Heart right ventricle (tissue), 16 donors: ENCODE measurements at regions not wholly inside any gene's neighbourhood (a gene's known extent, or its start where the extent isn't known, plus 50 kb on each side); places are given as distances from the start of the nearest gene placed in this dataset.

ENCODE experiments used
- ATAC-seq, 8 donors: fragments of 200-7000 bp; cut with Tn5 transposase; one replicate each; pipeline ENCODE4 v1.9.1; 2020; ENCODE audit warnings: mild to moderate bottlenecking in 8 of 8, moderate library complexity in 8 of 8, moderate number of reproducible peaks in 1 of 8
- DNase-seq, 2 donors: peaks; one replicate each; pipeline ENCODE4 v3.0.0-alpha.2; 2020
- H3K27ac ChIP-seq, 10 donors: fragments of 200-600 bp; sonication (generic) in 2 of 10; one replicate each; pipeline versions ENCODE4 v1.5.0 to v1.8.0; 2020 to 2022; ENCODE audit warnings: mild to moderate bottlenecking in 3 of 10
- H3K27me3 ChIP-seq, 7 donors: fragments of 200-600 bp; one replicate each; pipeline ENCODE4 v1.8.0; 2021 to 2022; ENCODE audit warnings: mild to moderate bottlenecking in 2 of 7
- H3K36me3 ChIP-seq, 9 donors: fragments of 200-600 bp; sonication (generic) in 1 of 9; one replicate each; pipeline versions ENCODE4 v1.5.0 to v1.8.0; 2020 to 2022; ENCODE audit warnings: mild to moderate bottlenecking in 2 of 9
- H3K4me1 ChIP-seq, 9 donors: fragments of 200-600 bp; sonication (generic) in 1 of 9; one replicate each; pipeline versions ENCODE4 v1.5.0 to v1.8.0; 2020 to 2022; ENCODE audit warnings: mild to moderate bottlenecking in 4 of 9
- H3K4me3 ChIP-seq, 10 donors: fragments of 200-600 bp; sonication (generic) in 2 of 10; one replicate each; pipeline versions ENCODE4 v1.5.0 to v1.8.0; 2020 to 2022; ENCODE audit warnings: mild to moderate bottlenecking in 7 of 10, moderate library complexity in 2 of 10
- H3K9me3 ChIP-seq, 11 donors: fragments of 200-600 bp in 10 of 11; sonication (generic) in 2 of 11; one replicate each; pipeline versions ENCODE4 v1.5.0 to v1.8.0; 2013 to 2022; ENCODE audit warnings: mild to moderate bottlenecking in 2 of 11, control low read depth in 1 of 11, moderate library complexity in 1 of 11
- WGBS, 2 donors: extraction: QIAGEN DNeasy Blood & Tissue Kit; methylation state at CpG; one replicate each; pipeline ENCODE4 v1.1.7; 2013; ENCODE audit warnings: inconsistent platforms in 1 of 2; 5-methylcytosine and 5-hydroxymethylcytosine counted together
- intact Hi-C, 10 donors: fragments of 100-400 bp; cut with DNase I; formaldehyde crosslinking; loops; one replicate each; pipeline versions ENCODE4 v1.11.1 to v1.14.2; 2022
- TF ChIP-seq, protein P1 (sequence below), 9 donors: fragments of 200-600 bp; sonication (generic) in 2 of 9; IDR thresholded peaks; one replicate each; pipeline versions ENCODE4 v1.5.0 to v1.8.0; 2021 to 2022; ENCODE audit warnings: antibody characterized with exemption in 9 of 9, mild to moderate bottlenecking in 5 of 9, moderate library complexity in 1 of 9
- donor health status: Arrhythmogenic right ventricular cardiomyopathy.
- donor health status: ischemic (EF 13 %, LVEDD 7.1; RV severe dilation, severe dysfunction).
- donor health status: healthy with polysubstance abuse.
- donor health status: DM: no; HTN: yes; CAD: no.
- donor health status: DM: no; HTN: no; CAD: no.
- donor health status: ischemic (EF 25% LVEDD 6.9; RV normal size, moderate dysfunction).
- donor health status: ischemic (EF 25% LVEDD 5.7; RV mildly dilated, moderate dysfunction).
- donor health status: healthy.
- donor health status: DM: yes; HTN: yes; CAD: no.
- donor health status: Ischemic cardiomyopathy.
- donor health status: ischemic (EF 35%, LVEDD 5.7; RV mildly dilated, moderate dysfunction).
- donor health status: nonischemic (EF 11% LVEDD 7.7; RV severe dilation, severe dysfunction).
- donor health status: DM: yes; HTN: yes; CAD: no.
- donor health status: PGD.
- donor health status: ischemic (EF 29% LVEDD 5.4; RV normal size, mild dysfunction).
- donor health status: nonischemic (EF 23%, LVEDD 6.1; RV moderate dilation, normal function).

DNA sequence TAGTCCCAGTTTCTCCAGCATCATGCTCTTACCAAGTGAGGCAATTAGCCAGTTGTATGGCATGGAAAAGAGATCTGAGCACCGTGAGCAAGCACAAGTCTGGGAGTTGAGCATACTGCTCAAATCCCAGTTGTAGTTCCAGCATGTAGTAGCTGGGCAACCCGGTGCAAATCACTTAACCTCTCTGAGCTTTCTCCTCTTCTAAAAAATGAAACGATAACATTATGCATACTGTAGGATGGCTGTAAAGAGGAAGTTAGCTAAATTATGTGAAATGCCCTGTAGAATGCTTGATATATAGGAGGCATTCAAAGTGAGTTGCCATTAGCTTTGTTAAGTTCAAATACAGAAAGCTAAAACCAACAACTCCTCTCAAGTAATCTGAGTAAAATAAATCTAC lies 164.0 kb upstream of the ZEB2 start:
- 86 to 91% methylated on average over 3 of the region's 3 CpGs for WGBS, 2 donors
- H3K27ac ChIP-seq, result peak overlapping the region in 1 of 10 donors; percentile 75
- H3K4me3 ChIP-seq, result no peak overlapping the region
- H3K4me1 ChIP-seq, result peaks cover 0 to 34% (median 8%) of the 10 kb centered on the region in 9 donors
- ATAC-seq (no peak), DNase-seq (no peak)
- no peaks in the 10 kb centered on the region for H3K27me3 ChIP-seq
- H3K9me3 ChIP-seq, result no peaks in the 10 kb centered on the region
- intact Hi-C loops, result no loop called here
- TF ChIP-seq, protein P1, sequence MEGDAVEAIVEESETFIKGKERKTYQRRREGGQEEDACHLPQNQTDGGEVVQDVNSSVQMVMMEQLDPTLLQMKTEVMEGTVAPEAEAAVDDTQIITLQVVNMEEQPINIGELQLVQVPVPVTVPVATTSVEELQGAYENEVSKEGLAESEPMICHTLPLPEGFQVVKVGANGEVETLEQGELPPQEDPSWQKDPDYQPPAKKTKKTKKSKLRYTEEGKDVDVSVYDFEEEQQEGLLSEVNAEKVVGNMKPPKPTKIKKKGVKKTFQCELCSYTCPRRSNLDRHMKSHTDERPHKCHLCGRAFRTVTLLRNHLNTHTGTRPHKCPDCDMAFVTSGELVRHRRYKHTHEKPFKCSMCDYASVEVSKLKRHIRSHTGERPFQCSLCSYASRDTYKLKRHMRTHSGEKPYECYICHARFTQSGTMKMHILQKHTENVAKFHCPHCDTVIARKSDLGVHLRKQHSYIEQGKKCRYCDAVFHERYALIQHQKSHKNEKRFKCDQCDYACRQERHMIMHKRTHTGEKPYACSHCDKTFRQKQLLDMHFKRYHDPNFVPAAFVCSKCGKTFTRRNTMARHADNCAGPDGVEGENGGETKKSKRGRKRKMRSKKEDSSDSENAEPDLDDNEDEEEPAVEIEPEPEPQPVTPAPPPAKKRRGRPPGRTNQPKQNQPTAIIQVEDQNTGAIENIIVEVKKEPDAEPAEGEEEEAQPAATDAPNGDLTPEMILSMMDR (IDR thresholded peaks at IDR 0.05), result no peak
- no peaks in the 10 kb centered on the region for H3K36me3 ChIP-seq

DNA sequence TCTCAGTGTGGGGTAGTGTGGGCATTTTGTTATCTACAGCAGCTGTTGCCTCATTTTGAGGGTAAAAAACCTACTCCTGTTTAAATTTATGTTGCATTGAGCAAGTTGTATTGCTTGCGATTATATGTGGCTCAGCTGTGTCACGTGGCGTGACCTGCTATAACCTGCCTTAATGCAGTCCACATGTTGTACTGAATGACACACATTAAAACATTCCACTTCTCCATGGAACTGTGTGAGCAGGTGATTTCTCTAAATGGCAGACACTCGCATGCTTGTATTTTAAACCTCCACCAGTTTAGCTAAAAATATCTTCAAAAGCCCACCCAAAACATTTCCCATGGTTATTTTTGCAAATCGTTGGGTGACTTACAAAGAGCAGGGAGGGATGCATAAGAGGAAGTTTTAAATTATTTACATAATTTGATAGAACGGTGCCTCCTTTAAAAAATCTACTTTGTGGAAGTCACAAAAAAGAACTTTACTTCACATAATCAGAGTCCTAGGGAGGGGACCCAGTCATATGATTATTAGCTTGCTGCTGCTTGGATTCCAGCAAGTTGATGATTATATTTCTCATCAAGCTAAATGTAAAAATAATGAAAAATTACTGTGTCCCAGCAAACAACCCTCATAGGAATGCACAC lies 163.3 kb upstream of the ZEB2 start:
- no peak for DNase-seq

DNA sequence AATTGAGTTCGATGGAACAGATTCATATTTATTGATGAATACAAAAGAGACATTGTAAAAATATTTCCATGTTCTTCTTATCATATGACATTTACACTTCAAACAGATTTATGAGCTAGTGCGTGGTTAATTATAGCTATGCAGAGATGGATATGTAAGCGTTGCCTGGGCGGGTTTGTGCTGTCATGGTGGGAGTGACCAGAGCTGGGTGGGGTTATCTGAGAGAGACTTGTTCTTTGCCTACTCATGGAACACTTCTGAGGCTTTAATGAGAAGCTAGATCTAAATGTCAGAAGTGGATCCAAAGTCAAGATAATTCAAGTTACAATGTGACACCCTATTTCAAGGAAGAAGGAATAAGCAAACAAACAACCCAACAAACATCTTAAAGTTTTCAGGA lies 162.3 kb upstream of the ZEB2 start:
- TF ChIP-seq, protein P1 (IDR thresholded peaks at IDR 0.05), result no peak
- Histone ChIP-seq H3K36me3 (no peaks in the 10 kb centered on the region), H3K9me3 (no peaks in the 10 kb centered on the region), H3K27me3 (no peaks in the 10 kb centered on the region), H3K27ac (peak overlapping the region in 2 of 10 donors; percentile 8 to 75), H3K4me1 (peaks cover 0 to 29% (median 8%) of the 10 kb centered on the region in 9 donors), H3K4me3 (no peak overlapping the region)
- ATAC-seq, result no peak
- 71 to 72% methylated on average over 4 of the region's 4 CpGs for WGBS, 2 donors
- DNase-seq, result no peak
- intact Hi-C loops, result no loop called here

More for the DNA sequence above, 163.3 kb upstream of the ZEB2 start:
- no peak for ATAC-seq
- Histone ChIP-seq H3K9me3 (no peaks in the 10 kb centered on the region), H3K36me3 (no peaks in the 10 kb centered on the region), H3K4me3 (no peak overlapping the region), H3K27me3 (no peaks in the 10 kb centered on the region), H3K27ac (peak overlapping the region in 2 of 10 donors; percentile 8 to 75), H3K4me1 (peaks cover 0 to 34% (median 8%) of the 10 kb centered on the region in 9 donors)
- TF ChIP-seq, protein P1 (IDR thresholded peaks at IDR 0.05), result no peak
- WGBS, 2 donors, result 72% methylated on average over 6 of the region's 6 CpGs
- intact Hi-C loops, result no loop called here

DNA sequence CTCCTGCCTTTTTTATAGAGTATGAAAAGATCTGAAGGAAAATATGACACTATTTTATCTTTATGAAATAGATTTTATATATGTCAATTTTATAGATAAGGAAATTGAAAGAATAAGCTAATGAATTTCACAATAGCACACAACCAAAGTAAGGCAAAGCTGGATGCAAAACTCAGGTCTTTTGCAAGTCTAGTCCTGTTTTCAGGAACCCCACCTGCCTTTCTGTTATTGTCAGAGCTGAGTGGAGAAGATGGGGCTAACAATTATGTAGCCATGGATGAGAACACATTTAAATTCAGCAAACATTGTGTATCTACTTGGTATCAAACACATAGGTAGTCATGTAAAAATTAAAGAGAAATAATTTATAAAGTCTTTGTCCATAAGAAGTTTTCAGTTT lies 161.5 kb upstream of the ZEB2 start:
- no peak for DNase-seq
- intact Hi-C loops, result no loop called here
- ATAC-seq, result no peak
- TF ChIP-seq, protein P1 (IDR thresholded peaks at IDR 0.05), result no peak
- H3K27ac ChIP-seq, result no peak overlapping the region
- peaks cover 0 to 23% (median 8%) of the 10 kb centered on the region in 9 donors for H3K4me1 ChIP-seq
- H3K4me3 ChIP-seq, result no peak overlapping the region
- H3K36me3 ChIP-seq, result no peaks in the 10 kb centered on the region
- H3K9me3 ChIP-seq, result no peaks in the 10 kb centered on the region
- no peaks in the 10 kb centered on the region for H3K27me3 ChIP-seq
